GM20000 (cell line): ENCODE measurements at regions not wholly inside any gene's neighbourhood (a gene's known extent, or its start where the extent isn't known, plus 50 kb on each side); places are given as distances from the start of the nearest gene placed in this dataset.

Source experiments
- DNase-seq: peaks from one replicate; pipeline ENCODE4 v3.0.0; 2012; ENCODE audit warnings: low spot score
- CTCF ChIP-seq: IDR thresholded peaks from 2 replicates; pipeline ENCODE4 v1.5.1; 2012; ENCODE audit warnings: mild to moderate bottlenecking, control low read depth; ENCODE audit errors: extremely low read depth, missing control alignments

- no peak for TF ChIP-seq CTCF
- DNase-seq: no peak
Observed at GRCh38 chr3:67715971-67716370, 61.6 kb upstream of the SUCLG2 start.

- DNase-seq: no peak
- TF ChIP-seq CTCF: no peak
Observed at GRCh38 chr3:67713764-67714469, 59.5 kb upstream of the SUCLG2 start.

GRCh38 chr3:67712259-67712658 lies 57.8 kb upstream of the SUCLG2 start:
- no peak for DNase-seq
- TF ChIP-seq CTCF: no peak

GRCh38 chr3:67710396-67710795 lies 56.0 kb upstream of the SUCLG2 start:
- DNase-seq: no peak
- TF ChIP-seq CTCF: no peak

- TF ChIP-seq CTCF: no peak
- DNase-seq: no peak
Observed at GRCh38 chr3:67706934-67707333, 52.5 kb upstream of the SUCLG2 start.

GRCh38 chr3:67704322-67704721 lies 49.9 kb upstream of the SUCLG2 start:
- TF ChIP-seq CTCF: no peak
- peak; percentile 6 for DNase-seq
